GM10266 (cell line): ENCODE measurements at regions not wholly inside any gene's neighbourhood (a gene's known extent, or its start where the extent isn't known, plus 50 kb on each side); places are given as distances from the start of the nearest gene placed in this dataset.

Experiments used
- DNase-seq: peaks from one replicate; pipeline ENCODE4 v3.0.0; 2012; ENCODE audit errors: extremely low spot score
- TF ChIP-seq, protein P1 (sequence below): IDR thresholded peaks from 2 replicates; pipeline ENCODE4 v1.5.1; 2012; ENCODE audit warnings: mild to moderate bottlenecking, low read depth; ENCODE audit not compliant: control insufficient read depth, insufficient read depth; ENCODE audit errors: missing control alignments

DNA sequence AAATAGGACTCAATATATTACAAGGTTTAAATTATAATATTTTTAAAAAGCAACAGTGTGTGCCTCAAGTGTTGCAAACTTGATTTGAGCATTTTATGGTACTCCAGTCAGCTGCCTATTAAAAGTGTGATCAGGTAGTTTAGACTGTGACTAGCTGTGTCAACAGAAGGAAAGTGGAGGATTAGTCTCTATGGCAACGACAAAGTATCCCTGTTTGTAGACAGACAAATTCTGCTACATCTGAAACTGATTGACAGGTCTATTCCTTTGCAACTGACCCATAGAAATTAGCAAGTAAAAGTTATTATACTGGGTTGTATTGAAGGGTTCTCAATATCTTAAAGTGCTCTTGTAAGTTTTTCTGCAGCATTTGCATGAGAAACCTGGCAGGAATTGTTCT is 249.8 kb upstream of the ARRDC3 start:
- no peak for DNase-seq
- TF ChIP-seq, protein P1, sequence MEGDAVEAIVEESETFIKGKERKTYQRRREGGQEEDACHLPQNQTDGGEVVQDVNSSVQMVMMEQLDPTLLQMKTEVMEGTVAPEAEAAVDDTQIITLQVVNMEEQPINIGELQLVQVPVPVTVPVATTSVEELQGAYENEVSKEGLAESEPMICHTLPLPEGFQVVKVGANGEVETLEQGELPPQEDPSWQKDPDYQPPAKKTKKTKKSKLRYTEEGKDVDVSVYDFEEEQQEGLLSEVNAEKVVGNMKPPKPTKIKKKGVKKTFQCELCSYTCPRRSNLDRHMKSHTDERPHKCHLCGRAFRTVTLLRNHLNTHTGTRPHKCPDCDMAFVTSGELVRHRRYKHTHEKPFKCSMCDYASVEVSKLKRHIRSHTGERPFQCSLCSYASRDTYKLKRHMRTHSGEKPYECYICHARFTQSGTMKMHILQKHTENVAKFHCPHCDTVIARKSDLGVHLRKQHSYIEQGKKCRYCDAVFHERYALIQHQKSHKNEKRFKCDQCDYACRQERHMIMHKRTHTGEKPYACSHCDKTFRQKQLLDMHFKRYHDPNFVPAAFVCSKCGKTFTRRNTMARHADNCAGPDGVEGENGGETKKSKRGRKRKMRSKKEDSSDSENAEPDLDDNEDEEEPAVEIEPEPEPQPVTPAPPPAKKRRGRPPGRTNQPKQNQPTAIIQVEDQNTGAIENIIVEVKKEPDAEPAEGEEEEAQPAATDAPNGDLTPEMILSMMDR, result no peak

- TF ChIP-seq, protein P1, result no peak
Measured at GRCh38 chr5:91611746-91612145, 228.6 kb upstream of the ARRDC3 start.

DNA sequence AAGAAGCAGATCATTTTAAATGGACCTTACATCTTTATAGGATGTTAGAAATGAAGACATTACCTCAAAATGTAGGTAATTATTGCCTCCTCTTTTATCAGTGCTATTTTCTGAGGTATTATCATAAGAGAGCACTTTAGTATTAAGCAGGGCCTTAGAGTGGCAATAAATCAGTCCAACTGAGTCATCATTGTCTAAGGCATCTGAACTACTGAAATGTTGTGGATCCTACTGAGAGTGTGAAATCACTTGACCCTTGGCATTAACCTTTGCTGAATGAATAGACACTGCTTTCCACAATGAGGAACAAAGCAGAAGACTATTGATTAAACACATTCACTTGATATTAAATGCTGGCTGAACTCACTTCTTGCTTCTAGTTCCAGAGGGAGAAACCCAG is 224.6 kb upstream of the ARRDC3 start:
- TF ChIP-seq, protein P1, result no peak
- DNase-seq, result no peak

More at GRCh38 chr5:91611746-91612145, 228.6 kb upstream of the ARRDC3 start:
- DNase-seq, result no peak

- TF ChIP-seq, protein P1, result no peak
- DNase-seq, result no peak
Measured at GRCh38 chr5:91599863-91600262, 216.7 kb upstream of the ARRDC3 start.

- TF ChIP-seq, protein P1, result no peak
- no peak for DNase-seq
Measured at GRCh38 chr5:91598216-91598615, 215.1 kb upstream of the ARRDC3 start.

DNA sequence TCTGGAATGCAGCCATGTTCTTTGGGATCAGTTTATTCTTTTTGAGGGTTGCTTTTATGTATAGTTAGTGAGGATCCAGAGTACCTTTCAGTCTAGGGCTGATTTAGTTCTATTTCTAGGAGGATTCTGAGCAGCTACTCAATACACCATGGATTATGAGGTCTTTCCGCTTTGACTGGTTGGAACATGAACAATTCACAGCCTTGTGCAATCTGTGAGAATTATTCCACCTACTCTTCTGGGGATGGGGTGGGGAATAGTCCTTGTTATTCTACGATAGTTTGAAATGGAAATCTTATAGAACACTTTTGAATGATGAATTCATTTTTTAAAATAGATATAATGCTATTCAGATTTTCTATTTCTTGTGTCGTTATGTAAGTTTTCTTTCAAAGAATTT is 212.3 kb upstream of the ARRDC3 start:
- DNase-seq, result no peak
- TF ChIP-seq, protein P1, result no peak

DNA sequence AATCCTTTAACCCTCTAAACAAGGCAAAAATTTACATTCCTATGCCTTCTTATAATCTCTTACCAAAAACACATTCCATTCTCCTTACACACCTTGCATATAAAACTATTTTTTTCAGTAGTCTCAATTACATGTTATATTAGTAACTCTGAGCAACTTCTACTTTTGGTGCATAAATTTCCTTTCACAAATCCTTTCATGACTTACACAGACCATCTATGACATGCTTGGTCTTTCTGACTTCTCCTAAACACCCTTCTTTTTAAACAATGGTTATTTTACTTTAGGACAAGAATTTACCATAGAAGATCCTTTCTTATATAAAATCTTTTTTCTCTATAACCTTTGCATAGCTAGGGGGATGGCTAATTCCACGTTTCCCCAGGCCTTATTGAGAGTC is 208.0 kb upstream of the ARRDC3 start:
- TF ChIP-seq, protein P1, result no peak
- no peak for DNase-seq
